A549 (cell line): ENCODE measurements at regions not wholly inside any gene's neighbourhood (a gene's known extent, or its start where the extent isn't known, plus 50 kb on each side); places are given as distances from the start of the nearest gene placed in this dataset.

Experiments used
- ATAC-seq, 2 experiments: fragments of 200-7000 bp in 1 of 2; fragments of >200 bp in 1 of 2; cut with Nextera tagmentation in 1 of 2; cut with Tn5 transposase in 1 of 2; 3 replicates each; pipeline versions ENCODE4 v1.8.0 to v1.9.1; 2018 to 2020; ENCODE audit warnings: mild to moderate bottlenecking in 1 of 2, moderate library complexity in 1 of 2
- CTCF ChIA-PET: fragments of 300-600 bp; sonication (Branson Sonifier 250); formaldehyde crosslinking; extraction: SDS; loops from one replicate; lab custom pipeline; 2021; ENCODE audit warnings: antibody characterized with exemption, inconsistent platforms; lab: Yijun Ruan, JAX
- POLR2A ChIA-PET: fragments of 350-600 bp; formaldehyde crosslinking; extraction: SDS; loops from one replicate; lab custom pipeline; 2021; ENCODE audit warnings: antibody characterized with exemption, inconsistent platforms; lab: Yijun Ruan, JAX
- DNase-seq, 2 experiments: peaks; one replicate each; pipeline versions ENCODE4 v3.0.0 to v3.0.0-alpha.2; 2011 to 2016; ENCODE audit warnings: low read depth in 1 of 2, low spot score in 1 of 2
- FAIRE-seq: peaks from 2 replicates; lab custom pipeline; 2011; peaks lifted over from hg19 to GRCh38; lab: Jason Lieb, UNC
- H3K27ac ChIP-seq, 2 experiments: fragments of >200 bp; sonication (Bioruptor Twin); formaldehyde crosslinking; 3 replicates each; pipeline ENCODE4 v1.5.1; 2016 to 2017
- H3K4me1 ChIP-seq: fragments of >200 bp; sonication (Bioruptor Twin); formaldehyde crosslinking; 3 replicates; pipeline ENCODE4 v1.6.1; 2016
- H3K4me2 ChIP-seq: fragments of >200 bp; sonication (Bioruptor Twin); formaldehyde crosslinking; 3 replicates; pipeline ENCODE4 v1.6.1; 2016
- H3K4me3 ChIP-seq: fragments of >200 bp; sonication (Bioruptor Twin); formaldehyde crosslinking; 3 replicates; pipeline ENCODE4 v1.5.1; 2016
- H3K9me3 ChIP-seq: fragments of >200 bp; sonication (Bioruptor Twin); formaldehyde crosslinking; 3 replicates; pipeline ENCODE4 v1.6.1; 2016
- CBX2 ChIP-seq: fragments of 200-600 bp; sonication (generic); IDR thresholded peaks from 2 replicates; pipeline ENCODE4 v1.6.1; 2016; ENCODE audit warnings: low read depth, mild to moderate bottlenecking, borderline replicate concordance
- CBX8 ChIP-seq: fragments of 200-600 bp; sonication (generic); IDR thresholded peaks from 2 replicates; pipeline ENCODE4 v1.6.1; 2016
- EHF ChIP-seq: fragments of 250-450 bp; sonication (Bioruptor Pico); IDR thresholded peaks from 2 replicates; pipeline ENCODE4 v1.5.0; 2020; ENCODE audit warnings: mild to moderate bottlenecking
- EHMT2 ChIP-seq: fragments of 200-600 bp; sonication (generic); IDR thresholded peaks from 2 replicates; pipeline ENCODE4 v1.6.1; 2016; ENCODE audit warnings: antibody characterized with exemption, low read depth, mild to moderate bottlenecking, moderate library complexity
- FOSB ChIP-seq: fragments of 250-450 bp; sonication (Bioruptor Pico); IDR thresholded peaks from 2 replicates; pipeline ENCODE4 v1.5.0; 2020; ENCODE audit warnings: mild to moderate bottlenecking, moderate library complexity
- HDAC2 ChIP-seq: fragments of 200-600 bp; sonication (generic); IDR thresholded peaks from 2 replicates; pipeline ENCODE4 v1.6.1; 2016
- HMGXB4 ChIP-seq: fragments of 250-450 bp; sonication (Bioruptor Pico); IDR thresholded peaks from 2 replicates; pipeline ENCODE4 v1.5.0; 2021; ENCODE audit warnings: mild to moderate bottlenecking, moderate library complexity, borderline replicate concordance
- HOXA7 ChIP-seq: fragments of 250-450 bp; sonication (Bioruptor Pico); IDR thresholded peaks from 2 replicates; pipeline ENCODE4 v1.5.0; 2020; ENCODE audit warnings: mild to moderate bottlenecking, moderate library complexity
- HOXB13 ChIP-seq: fragments of 250-450 bp; sonication (Bioruptor Pico); IDR thresholded peaks from 2 replicates; pipeline ENCODE4 v1.5.0; 2020; ENCODE audit warnings: low read depth, mild to moderate bottlenecking, moderate library complexity
- JUN ChIP-seq, 2 experiments: fragments of >200 bp; sonication (Bioruptor Twin); formaldehyde crosslinking; IDR thresholded peaks; 2 replicates in 1 of 2; 3 replicates in 1 of 2; pipeline ENCODE4 v1.6.1; 2016 to 2017
- JUNB ChIP-seq: fragments of >200 bp; sonication (Bioruptor Twin); formaldehyde crosslinking; IDR thresholded peaks from 2 replicates; pipeline ENCODE4 v1.6.1; 2016
- NFE2L2 ChIP-seq: fragments of 150-350 bp; conservative IDR thresholded peaks from 2 replicates; pipeline ENCODE4 v1.6.1; 2014; ENCODE audit warnings: low read length
- NPAS2 ChIP-seq: fragments of 250-450 bp; sonication (Bioruptor Pico); IDR thresholded peaks from 2 replicates; pipeline ENCODE4 v1.8.0; 2022; ENCODE audit warnings: mild to moderate bottlenecking, moderate library complexity, borderline replicate concordance
- NR3C1 ChIP-seq: fragments of >200 bp; sonication (Bioruptor Twin); formaldehyde crosslinking; IDR thresholded peaks from 3 replicates; pipeline ENCODE4 v1.6.1; 2017
- PBX3 ChIP-seq: IDR thresholded peaks from 2 replicates; pipeline ENCODE4 v1.6.1; 2012
- SMC3 ChIP-seq: fragments of >200 bp; sonication (Bioruptor Twin); formaldehyde crosslinking; IDR thresholded peaks from 3 replicates; pipeline ENCODE4 v1.6.1; 2018; ENCODE audit warnings: inconsistent platforms
- TP53 ChIP-seq: fragments of 250-450 bp; sonication (Bioruptor Pico); IDR thresholded peaks from 2 replicates; pipeline ENCODE4 v1.5.0; 2021; ENCODE audit warnings: mild to moderate bottlenecking, moderate library complexity
- USF2 ChIP-seq: fragments of 450-650 bp; IDR thresholded peaks from 2 replicates; pipeline ENCODE4 v1.6.1; 2014; ENCODE audit warnings: antibody characterized with exemption
- ZFP36 ChIP-seq: fragments of 450-650 bp; IDR thresholded peaks from 2 replicates; pipeline ENCODE4 v1.6.1; 2014; ENCODE audit warnings: borderline replicate concordance; ENCODE audit not compliant: partially characterized antibody
- ZNF302 ChIP-seq: fragments of 250-450 bp; sonication (Bioruptor Pico); IDR thresholded peaks from 2 replicates; pipeline ENCODE4 v1.9.0; 2021; ENCODE audit warnings: inconsistent platforms, mild to moderate bottlenecking, moderate library complexity
- ZSCAN20 ChIP-seq: fragments of 250-450 bp; sonication (Bioruptor Pico); IDR thresholded peaks from 2 replicates; pipeline ENCODE4 v1.8.0; 2022; ENCODE audit warnings: mild to moderate bottlenecking, moderate library complexity
- WGBS: methylation state at CpG from one replicate; pipeline ENCODE4 v1.1.6; 2017; ENCODE audit errors: missing lambda C conversion rate; 5-methylcytosine and 5-hydroxymethylcytosine counted together
- TF ChIP-seq, protein P1 (sequence below): fragments of >200 bp; sonication (Bioruptor Twin); formaldehyde crosslinking; IDR thresholded peaks from 3 replicates; pipeline ENCODE4 v1.6.1; 2016
- TF ChIP-seq, protein P2 (sequence below): fragments of >200 bp; sonication (Bioruptor Twin); formaldehyde crosslinking; IDR thresholded peaks from 2 replicates; pipeline ENCODE4 v1.6.1; 2016

DNA sequence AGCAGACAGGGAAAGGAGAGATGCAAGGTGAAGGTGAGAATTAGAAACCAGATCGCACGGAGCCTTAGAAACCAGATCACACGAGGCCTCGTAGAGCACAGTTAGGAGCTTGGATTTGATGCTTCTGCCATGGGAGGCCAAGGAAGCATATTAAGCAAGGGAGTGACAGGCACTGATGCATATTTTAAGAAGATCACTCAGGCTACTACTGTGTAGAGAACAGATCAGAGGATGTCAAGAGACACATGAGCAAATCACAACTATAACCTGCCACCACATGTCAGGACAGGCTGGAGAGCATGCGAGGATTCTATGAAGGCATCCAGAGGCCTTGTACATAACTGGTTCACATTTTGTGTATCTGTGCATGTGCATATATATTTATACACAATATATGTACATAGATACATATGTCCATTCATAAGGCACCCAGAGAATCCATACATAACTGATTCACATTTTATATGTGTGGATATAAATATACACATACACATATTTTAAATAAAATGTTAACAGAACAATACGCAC, 99.6 kb upstream of the FHIT start:
- H3K9me3 ChIP-seq, result no peaks in the 10 kb centered on the region
- ChIA-PET POLR2A (no interaction called here), CTCF (no interaction called here)
- no peak for TF ChIP-seq HOXB13 (CRISPR knock-in tag)
- no peak for TF ChIP-seq FOSB (CRISPR knock-in tag)
- no peak for DNase-seq
- 49% methylated on average over 6 of the region's 6 CpGs for WGBS
- no peak overlapping the region for H3K4me2 ChIP-seq
- no peak for ATAC-seq
- FAIRE-seq, result no peak
- no peaks in the 10 kb centered on the region for H3K4me1 ChIP-seq
- H3K27ac ChIP-seq, result no peak overlapping the region
- H3K4me3 ChIP-seq, result no peak overlapping the region

- no peak for FAIRE-seq
- no peaks in the 10 kb centered on the region for H3K4me1 ChIP-seq
- WGBS, result 0% methylated on average over 1 of the region's 1 CpG
- no peaks in the 10 kb centered on the region for H3K9me3 ChIP-seq
- no peak for ATAC-seq
- ChIA-PET POLR2A (no interaction called here), CTCF (no interaction called here)
- TF ChIP-seq EHF (CRISPR knock-in tag) (no peak), NR3C1 (no peak), PBX3 (no peak), TP53 (CRISPR knock-in tag) (no peak)
- TF ChIP-seq, protein P1, sequence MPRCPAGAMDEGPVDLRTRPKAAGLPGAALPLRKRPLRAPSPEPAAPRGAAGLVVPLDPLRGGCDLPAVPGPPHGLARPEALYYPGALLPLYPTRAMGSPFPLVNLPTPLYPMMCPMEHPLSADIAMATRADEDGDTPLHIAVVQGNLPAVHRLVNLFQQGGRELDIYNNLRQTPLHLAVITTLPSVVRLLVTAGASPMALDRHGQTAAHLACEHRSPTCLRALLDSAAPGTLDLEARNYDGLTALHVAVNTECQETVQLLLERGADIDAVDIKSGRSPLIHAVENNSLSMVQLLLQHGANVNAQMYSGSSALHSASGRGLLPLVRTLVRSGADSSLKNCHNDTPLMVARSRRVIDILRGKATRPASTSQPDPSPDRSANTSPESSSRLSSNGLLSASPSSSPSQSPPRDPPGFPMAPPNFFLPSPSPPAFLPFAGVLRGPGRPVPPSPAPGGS, result no peak
- H3K4me2 ChIP-seq, result no peak overlapping the region
- H3K27ac ChIP-seq, result no peak overlapping the region
- no peak overlapping the region for H3K4me3 ChIP-seq
- DNase-seq, result no peak
Measured at GRCh38 chr3:61352306-61352705, 101.1 kb upstream of the FHIT start.

DNA sequence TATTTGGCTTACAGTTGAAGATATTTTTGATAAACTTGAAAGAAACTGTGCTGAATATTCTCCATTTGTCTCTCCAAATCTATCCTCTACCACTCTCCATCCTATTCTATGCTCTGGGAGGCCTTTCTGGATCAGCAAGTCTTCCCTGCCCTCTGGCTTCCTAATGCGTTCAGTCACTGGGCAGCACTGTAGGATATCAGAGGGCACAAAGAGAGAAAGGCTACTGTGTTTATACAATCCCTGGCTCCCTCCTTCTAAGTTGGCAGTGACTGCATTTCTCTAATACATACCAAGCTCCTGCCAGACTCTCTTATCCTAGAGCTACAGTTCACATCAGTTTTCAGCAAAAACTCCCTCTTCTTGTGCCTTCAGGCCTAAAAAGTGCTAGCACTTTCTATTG, 102.1 kb upstream of the FHIT start:
- POLR2A ChIA-PET, result no interaction called here
- TF ChIP-seq EHMT2, result no peak
- no peak for TF ChIP-seq JUNB
- TF ChIP-seq USF2, result no peak
- no peak for TF ChIP-seq CBX2
- TF ChIP-seq NR3C1, result no peak
- TF ChIP-seq NFE2L2, result no peak
- no peak for TF ChIP-seq HDAC2
- TF ChIP-seq HOXA7 (CRISPR knock-in tag), result no peak
- no peak for TF ChIP-seq SMC3
- TF ChIP-seq CBX8, result no peak
- no peak for TF ChIP-seq JUN (IDR thresholded peaks at IDR 0.05)
- no peak for TF ChIP-seq ZSCAN20 (CRISPR knock-in tag)
- TF ChIP-seq NPAS2 (CRISPR knock-in tag), result no peak
- TF ChIP-seq HMGXB4 (CRISPR knock-in tag), result no peak
- TF ChIP-seq, protein P2, sequence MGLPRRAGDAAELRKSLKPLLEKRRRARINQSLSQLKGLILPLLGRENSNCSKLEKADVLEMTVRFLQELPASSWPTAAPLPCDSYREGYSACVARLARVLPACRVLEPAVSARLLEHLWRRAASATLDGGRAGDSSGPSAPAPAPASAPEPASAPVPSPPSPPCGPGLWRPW, result no peak
- TF ChIP-seq ZNF302, result no peak
- TF ChIP-seq ZFP36, result no peak
- ATAC-seq, result no peak
- FAIRE-seq, result no peak
- Histone ChIP-seq H3K27ac (no peak overlapping the region), H3K4me1 (no peaks in the 10 kb centered on the region), H3K4me3 (no peak overlapping the region), H3K9me3 (no peaks in the 10 kb centered on the region), H3K4me2 (no peak overlapping the region)
- CTCF ChIA-PET, result no interaction called here
- WGBS, result 7% methylated on average over 1 of the region's 1 CpG
- no peak for DNase-seq
